GF-D8 (cell line): ENCODE measurements at regions not wholly inside any gene's neighbourhood (a gene's known extent, or its start where the extent isn't known, plus 50 kb on each side); places are given as distances from the start of the nearest gene placed in this dataset.

Experiments
- DNase-seq: peaks from one replicate; lab custom pipeline; 2025; lab: John Stamatoyannopoulos, UW

GRCh38 chr13:103325672-103326071 is 259.5 kb upstream of the SLC10A2 start:
- DNase-seq = no peak

- DNase-seq = no peak
Measured at GRCh38 chr13:103324641-103325040, 258.4 kb upstream of the SLC10A2 start.

DNA sequence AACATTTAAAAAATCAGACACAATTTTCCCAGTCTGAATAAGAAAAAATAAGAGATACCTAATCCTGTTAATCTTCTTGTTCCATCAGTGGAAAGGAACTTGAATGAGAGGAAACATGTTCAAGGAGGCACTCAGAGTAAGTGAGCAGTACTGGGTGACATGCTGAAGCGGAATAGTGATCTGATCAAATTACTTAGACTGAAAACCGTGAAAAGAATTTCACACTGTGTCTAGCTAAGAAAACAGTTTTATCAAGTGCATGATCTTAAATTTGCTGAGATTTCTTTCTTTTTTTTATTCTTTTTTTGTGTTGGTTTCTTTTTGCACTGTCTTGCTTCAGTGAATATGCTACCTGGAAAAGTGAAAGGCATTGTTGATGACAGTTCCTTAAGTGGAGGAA is 249.5 kb upstream of the SLC10A2 start:
- DNase-seq = no peak

DNA sequence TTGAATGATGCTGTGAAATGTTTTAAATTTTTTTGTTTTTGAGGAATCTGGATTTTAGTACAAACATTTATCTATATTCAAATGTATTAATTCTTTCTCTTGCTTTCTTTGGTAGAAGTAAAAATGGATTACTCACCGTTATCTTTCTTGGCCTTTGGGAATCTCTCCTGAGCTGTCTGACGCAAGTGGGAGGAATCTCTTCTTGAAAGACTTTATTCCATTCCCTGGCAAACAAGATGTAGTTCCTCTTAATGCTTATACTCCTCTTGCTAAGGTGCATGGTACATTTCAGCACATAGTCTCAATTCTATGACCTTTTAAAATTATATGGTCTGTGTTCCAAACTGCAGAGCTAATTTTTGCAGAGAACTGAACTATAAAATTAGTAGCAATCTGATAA is 246.2 kb upstream of the SLC10A2 start:
- DNase-seq = no peak

DNA sequence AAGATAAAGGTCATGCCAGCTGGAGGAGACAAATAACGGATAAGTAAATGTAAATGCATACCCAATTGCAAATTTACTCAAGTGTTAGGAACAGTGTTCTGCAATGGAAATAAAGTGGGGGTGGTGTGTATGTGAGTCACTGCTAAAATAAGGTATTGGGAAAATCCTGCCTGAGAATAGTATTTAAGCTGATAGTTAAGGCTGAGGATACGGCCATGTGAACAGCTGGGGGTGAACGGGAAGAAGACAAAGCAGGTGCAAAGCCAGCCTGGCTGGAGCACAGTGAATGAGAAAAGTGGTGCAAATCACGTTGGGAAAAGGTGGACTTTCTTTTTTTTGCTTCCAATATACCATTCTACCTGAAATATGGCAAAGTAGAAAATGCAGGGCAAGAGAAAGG is 242.4 kb upstream of the SLC10A2 start:
- DNase-seq = no peak

DNA sequence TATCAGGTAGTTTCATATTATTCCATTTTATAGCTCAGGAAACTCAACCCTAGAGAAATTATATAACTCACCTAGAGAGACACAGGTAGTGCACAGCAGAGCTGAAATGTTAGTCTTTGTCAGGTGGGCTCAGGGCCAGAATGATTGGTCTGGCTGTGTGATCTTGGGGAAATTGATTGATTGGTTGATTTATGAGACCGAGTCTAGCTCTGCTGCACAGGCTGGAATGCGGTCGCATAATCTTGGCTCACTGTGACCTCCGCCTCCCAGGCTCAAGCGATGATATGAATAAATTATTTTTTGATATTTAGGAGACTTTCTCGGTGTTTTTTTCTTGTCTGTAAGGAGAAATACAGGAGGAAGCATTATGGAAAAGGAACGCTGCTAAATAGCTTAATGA is 239.9 kb upstream of the SLC10A2 start:
- no peak for DNase-seq

- no peak for DNase-seq
Measured at GRCh38 chr13:103303078-103303651, 236.9 kb upstream of the SLC10A2 start.

DNA sequence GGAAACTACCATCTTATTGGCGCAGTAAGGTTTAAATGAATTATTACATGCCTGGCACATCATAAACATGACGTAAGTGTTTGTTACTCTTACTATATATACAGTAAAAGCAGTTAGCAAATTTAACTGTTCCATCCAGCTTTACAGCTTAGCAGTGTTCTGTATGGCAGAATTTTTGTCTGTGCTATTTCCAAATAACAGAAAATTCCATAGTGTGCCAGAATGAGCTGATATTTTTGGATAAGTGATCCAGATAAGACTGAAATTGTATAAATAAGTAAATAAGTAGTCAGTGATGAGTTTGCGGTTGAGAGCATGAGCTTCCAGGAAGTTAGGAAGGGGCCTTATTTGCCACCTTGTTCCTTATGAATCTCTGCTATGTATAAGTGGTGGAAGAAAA is 236.5 kb upstream of the SLC10A2 start:
- DNase-seq = no peak

DNA sequence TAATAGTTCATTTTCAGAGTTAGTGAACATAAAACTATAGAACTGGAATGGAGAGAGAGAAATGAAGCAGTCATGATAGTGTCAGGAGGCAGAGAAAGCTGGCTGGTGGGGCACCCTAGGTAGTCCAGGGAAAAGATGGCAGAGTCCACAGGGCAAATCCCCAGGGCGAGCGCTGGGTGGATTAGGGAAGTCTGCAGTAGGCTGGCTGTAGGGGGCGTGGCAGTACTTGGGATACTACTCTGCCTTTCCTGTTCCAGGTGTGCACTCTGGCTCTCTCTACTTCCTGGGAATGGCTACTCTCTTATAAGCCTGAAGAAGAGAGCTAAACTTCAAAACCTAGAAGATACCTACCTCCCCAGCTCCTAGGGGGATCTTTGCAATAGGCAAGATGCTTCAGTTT is 232.9 kb upstream of the SLC10A2 start:
- DNase-seq = no peak

- no peak for DNase-seq
Measured at GRCh38 chr13:103297083-103297482, 230.9 kb upstream of the SLC10A2 start.

GRCh38 chr13:103291798-103292572 is 225.8 kb upstream of the SLC10A2 start:
- DNase-seq = no peak

DNA sequence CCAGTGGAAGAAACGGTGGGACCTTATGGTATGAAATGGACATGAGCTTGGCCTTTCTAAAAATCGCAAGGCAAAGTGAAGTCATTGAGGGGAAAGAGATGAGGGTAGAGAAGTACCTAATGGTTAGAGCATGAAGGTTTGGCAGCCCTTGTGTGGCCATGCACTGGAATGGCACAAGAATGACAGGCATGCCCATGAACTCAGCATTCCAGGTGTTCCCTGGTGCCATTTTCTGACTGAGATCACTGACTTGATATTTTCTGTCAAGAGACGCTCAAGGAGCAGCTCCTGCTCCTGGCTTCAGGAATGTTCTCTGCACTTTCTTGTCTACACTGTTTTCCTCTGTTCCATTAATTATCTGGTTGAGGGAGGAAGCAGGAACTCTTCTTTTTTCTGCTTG is 225.0 kb upstream of the SLC10A2 start:
- DNase-seq = no peak

DNA sequence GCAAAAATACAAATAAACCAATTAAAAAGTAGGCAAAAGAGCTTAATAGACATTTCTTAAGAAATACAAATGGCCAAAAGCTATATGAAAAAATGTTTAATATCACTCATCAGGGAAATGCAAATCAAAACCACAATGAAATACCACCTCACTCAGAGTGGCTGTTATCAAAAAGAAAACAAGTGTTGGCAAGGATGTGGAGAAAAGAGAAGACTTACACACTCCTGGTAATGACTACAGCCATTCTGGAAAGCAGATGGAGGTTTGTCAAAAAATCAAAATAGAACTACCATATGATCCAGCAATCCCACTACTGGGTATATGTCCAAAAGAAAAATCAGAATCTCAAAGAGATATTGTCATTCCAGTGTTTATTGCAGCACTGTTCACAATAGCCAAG is 223.5 kb upstream of the SLC10A2 start:
- no peak for DNase-seq

DNA sequence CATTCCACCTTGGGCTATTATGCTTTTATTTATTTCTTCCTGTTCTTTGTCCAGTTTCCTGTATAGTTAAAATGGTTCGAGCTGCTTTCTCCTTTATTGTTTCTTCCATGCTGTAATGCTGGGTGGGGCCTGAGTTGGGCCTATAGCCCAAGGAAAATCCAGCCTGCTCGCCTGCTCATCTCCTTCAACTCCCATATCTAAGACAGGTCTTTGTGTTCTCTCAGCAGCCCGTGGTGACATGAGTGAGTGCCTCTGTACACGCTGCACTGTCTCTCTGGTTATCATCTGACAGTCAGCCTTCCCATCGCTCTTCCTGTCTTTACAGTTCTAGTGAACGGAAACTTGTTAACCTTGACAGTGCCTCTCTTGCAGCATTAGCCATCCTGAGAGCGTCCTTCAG is 221.9 kb upstream of the SLC10A2 start:
- no peak for DNase-seq

DNA sequence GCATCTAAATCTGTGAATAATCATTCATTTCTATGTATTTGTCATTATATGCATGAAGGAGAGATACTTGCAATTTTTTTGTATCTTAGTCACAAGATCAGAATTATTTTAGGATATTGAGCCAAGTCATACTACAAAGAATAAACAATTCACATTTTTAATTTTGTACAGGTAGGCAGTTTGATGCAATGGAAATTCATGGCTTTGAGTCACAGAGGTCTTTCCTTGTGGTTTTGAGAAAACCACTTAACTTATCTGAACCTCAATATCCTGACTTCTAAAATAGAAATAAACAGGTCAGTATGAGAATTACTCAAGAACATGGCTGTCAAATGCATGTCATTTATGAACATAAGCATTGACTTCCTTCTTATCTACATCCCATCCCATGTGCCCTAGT is 221.4 kb upstream of the SLC10A2 start:
- no peak for DNase-seq

DNA sequence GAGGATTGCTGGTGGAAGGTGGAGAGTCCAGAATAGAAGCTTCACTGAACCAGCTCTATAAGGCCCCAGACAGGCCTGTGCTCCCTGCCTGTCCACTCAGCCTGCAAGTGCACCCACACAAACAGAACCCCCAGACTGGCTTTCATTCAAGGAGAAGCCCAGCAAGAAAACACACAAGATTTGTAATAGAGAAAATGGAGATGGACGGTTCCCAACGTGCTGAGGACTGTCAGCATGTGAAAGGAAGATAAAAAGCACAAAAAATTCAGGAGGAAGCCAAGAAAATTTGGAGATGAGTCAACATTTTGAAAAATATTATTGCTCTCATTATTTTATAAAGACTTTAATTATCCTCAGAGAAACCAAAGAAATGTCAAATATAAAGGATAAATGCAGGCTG is 218.2 kb upstream of the SLC10A2 start:
- DNase-seq = no peak

GRCh38 chr13:103283451-103283820 is 217.2 kb upstream of the SLC10A2 start:
- DNase-seq = no peak

DNA sequence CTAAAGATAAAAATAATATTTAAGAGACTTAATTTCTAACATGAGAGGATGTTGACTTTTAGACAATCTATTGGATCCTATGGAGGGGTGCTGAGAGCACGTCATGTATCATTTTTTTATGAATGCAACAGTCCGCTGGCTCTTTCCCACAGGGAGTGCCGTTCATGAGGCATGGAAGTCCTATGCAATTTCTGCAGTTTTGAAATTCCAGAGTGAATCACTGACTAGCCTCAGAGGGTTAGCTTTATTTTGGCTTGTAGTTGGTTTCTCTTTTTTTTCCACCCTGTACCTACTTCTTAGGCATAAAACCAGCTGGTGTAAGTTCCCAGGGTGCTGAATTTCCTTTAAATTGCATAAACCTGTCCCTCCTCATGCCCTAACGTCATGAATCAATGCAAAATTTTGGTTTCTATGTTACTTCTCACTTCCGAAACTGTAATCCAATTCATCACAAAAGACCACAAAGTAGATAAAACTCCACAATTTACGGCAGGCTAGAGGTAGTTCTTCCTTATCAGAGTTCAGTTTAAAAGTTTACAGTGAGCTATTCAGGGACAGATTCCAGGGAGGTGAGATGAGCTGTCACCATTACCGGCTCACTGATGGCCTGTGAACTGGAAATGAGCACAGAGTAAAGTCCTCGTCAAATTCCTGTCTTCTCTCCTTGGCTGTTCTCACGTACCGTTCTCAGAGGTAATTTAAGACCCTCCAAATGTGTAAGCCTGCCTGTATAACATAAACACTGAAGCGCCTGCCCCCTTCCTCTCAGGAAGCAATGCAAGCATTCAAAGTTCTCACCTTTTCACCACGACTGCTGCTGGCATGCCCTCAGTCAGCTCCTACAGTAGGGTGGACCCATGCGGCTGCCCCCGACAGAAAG is 216.6 kb upstream of the SLC10A2 start:
- DNase-seq = no peak

DNA sequence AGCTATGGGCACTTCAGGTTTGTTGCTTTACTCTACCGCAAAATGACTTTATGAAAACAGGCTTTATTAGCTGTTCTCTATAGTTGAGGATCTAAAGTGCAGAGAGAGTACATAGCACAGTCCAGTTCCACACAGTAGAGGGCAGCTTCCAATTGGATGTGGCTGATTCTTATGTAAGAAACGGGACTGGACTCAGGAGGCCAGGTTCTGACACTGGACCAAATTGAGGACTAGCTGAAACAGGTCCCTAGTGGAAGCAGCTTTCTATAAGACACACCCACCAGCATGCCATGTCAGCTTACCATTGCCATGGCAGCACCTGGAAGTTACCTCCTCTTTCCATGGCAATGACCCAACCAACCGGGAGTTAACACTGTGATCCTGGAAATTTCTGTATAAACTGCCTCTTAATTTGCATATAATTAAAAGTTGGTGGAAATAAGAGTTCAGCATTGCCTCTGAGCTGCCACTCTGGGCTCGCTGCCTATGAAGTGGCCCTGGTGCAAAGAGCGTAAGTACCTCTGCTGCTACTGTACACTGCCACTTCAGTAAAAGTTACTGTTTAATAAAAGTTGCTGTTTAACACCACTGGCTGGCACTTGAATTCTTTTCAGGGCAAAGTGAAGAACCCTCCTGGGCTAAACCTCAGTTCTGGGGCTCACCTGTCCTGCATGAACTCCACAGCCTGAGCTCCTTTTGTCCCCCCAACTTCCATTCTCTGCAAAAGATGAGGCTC is 211.9 kb upstream of the SLC10A2 start:
- DNase-seq = no peak

DNA sequence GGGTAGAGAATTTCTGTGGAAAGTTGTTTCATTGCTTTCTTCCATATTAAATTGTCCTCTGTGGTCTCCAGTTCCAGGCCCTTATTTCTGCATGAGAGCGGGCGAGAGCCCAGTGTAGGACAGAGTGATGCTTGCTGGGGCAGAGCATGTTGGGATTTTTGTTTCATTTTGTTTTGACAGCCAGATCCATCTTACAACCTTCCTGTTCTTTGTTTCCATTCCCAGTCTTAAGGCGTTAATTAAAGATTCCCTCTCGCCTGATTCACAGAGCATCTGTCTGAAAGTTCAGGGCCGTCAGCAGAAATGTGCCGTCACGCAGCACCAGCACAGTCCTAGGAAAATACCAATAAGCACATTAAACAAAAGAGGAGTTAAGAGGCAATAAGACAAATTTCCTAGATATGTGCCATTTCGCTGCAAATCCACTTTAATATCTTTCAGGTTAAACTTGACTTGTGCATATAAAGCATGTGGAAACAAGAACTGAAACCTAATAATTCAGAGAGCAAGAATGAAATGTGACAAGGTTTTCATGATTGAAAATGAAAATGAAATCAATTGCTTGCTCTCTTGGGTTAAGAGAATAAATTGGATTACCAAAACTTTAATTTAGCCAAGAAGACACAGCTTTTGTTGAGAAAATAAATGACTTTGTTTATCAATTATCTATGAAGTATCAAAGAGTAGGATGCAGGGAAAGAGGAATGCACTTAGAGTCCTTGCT is 210.7 kb upstream of the SLC10A2 start:
- no peak for DNase-seq

DNA sequence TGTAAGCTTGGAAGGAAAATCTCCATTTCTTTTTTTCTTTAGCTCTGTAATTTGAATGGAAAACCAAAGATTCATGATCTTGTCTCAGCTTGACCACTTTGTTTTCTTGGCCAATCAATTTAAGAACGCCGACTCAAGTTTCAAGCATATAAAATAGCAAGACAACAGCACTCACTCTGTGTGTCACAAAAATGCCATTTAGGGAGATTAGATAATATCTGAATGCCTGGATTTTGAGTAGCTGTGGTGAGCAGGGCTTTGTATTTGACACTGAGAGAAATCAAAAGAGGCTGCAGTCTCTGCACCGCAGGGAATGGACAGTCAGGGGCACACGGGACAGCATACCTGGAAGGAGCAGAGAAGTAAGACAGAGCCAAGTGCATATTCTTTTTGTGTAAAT is 209.5 kb upstream of the SLC10A2 start:
- no peak for DNase-seq

DNA sequence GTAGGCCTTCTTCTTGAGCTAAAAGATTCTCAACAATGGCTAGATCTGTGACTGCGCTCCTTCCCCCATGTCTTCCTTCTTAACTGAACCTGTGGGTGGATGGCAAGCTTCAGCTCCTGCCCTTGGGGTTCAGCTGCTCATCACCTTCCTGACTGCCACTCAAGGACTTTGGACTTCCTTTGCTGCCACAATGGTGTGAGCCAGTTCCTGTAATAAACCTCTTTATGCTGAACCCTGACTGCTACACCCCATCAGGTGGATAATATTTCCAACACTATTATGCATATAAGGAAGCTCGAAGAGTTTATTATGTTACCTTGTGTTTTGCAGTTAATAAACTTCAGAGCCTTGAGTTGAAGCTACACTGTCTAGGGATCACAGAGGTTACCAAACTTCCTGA is 208.9 kb upstream of the SLC10A2 start:
- no peak for DNase-seq
